GM19372 (cell line): ENCODE measurements at regions not wholly inside any gene's neighbourhood (a gene's known extent, or its start where the extent isn't known, plus 50 kb on each side); places are given as distances from the start of the nearest gene placed in this dataset.

Experiments used
- ATAC-seq: cut with Tn5 transposase; IDR thresholded peaks from one replicate; pipeline ENCODE4 v1.9.1; 2021; ENCODE audit warnings: mild to moderate bottlenecking, low read depth, moderate library complexity; ENCODE audit not compliant: unreplicated experiment

DNA sequence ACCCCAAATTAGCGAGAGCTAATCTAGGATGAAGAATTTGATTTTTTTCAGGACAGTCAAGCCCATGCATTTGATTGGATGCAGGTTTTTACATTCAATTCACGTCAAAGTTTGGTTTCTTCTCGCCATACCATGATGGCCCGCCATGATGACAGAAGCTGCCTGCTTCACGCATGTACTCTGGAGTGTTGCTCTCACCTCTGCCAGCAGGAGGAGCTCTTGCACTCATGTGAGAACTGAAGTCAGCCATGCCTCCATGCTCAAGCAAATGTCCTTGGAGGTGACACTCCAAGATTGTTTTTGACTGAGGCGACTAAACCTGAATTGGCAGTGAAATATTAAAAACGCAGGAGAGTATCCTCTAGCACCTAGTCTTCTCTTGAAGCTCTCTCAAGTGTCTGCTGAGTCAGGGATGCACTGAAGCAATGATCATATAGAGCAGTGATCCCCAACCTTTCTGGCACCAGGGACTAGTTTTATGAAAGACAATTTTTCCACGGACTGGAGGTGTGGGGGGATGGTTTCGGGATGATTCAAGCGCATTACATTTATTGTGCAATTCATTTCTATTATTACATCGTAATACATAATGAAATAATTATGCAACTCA lies 120.9 kb downstream of the SAMMSON start:
- ATAC-seq, result peak; percentile 100

DNA sequence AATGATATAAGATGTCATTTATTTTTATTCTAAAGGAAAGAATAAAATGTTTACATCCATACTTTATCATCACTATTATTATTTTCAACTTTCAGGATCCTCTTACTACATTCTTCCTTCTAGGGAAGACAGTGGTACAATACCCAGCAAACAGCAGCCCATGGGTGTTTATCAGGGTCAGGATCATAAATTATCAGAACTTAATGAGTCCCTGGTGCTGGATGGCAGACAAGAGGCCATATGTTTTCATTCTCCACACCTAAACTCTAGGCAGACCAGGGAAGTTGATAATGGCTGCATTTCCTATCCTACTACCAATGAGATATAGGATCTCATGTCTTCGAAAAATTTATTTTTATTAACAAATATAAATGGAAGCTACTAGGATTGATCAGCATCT lies 127.7 kb downstream of the SAMMSON start:
- no peak for ATAC-seq

DNA sequence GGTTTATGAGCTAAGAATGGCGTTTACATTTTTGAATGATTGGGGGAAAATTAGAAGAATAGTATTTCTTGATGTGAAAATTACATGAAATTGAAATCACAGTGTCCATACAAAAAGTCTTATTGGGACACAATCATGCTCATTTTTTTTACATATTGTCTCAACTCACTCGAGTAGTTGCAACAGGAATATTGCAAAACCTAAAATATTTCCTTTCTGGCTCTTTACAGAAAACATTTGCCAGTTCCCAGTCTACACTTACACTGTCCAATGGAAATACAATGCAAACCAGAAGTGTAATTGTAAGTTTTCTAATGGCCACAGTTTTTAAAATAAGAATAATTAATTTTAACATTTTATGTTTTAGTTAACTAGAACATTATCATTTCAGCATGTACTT lies 137.8 kb downstream of the SAMMSON start:
- ATAC-seq, result no peak

DNA sequence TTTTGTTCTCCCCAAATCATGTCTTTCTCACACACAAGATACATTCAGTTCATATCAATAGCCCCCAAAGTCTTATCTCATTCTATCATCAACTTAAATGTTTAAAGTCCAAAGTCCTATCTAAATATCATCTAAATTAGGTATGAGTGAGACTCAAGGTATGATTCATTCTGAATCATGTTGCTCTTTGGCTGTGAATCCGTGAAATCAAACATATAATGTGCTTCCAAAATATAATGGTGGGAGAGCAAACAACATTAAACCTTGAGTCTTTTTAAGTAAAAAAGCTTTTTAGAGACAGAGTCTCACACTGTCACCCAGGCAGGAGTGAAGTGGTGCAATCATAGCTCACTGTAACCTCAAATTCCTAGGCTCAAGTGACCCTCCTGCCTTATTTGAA lies 139.1 kb downstream of the SAMMSON start:
- no peak for ATAC-seq
